ENCODE measurements at regions not wholly inside any gene's neighbourhood (a gene's known extent, or its start where the extent isn't known, plus 50 kb on each side); places are given as distances from the start of the nearest gene placed in this dataset.
A peak's percentile ranks its signal among the peaks of the same experiment; 100 is the strongest.
"Not testable (repeated sequence)": the region's sequence is repeated elsewhere in the genome, so short reads cannot be mapped to it uniquely, and the experiment has no call there.

- no peak for DNase-seq
Measured at GRCh38 chr14:106109337-106109736, 583.0 kb downstream of the TMEM121 start.

GRCh38 chr14:106115401-106115800 lies 589.0 kb downstream of the TMEM121 start:
- no peak for DNase-seq

- DNase-seq = peak; percentile 41
Measured at GRCh38 chr14:106116339-106116930, 590.1 kb downstream of the TMEM121 start.

GRCh38 chr14:106120101-106120500 lies 593.7 kb downstream of the TMEM121 start:
- no peak for DNase-seq

GRCh38 chr14:106129274-106129673 lies 602.9 kb downstream of the TMEM121 start:
- DNase-seq = peak; percentile 37

- DNase-seq = not testable (repeated sequence)
Measured at GRCh38 chr14:106129904-106130661, 603.7 kb downstream of the TMEM121 start.

GRCh38 chr14:106133126-106133525 lies 606.7 kb downstream of the TMEM121 start:
- DNase-seq = not testable (repeated sequence)

GRCh38 chr14:106134886-106135285 lies 608.5 kb downstream of the TMEM121 start:
- no peak for DNase-seq

- DNase-seq = no peak
Measured at GRCh38 chr14:106141242-106142220, 615.1 kb downstream of the TMEM121 start.

GRCh38 chr14:106145731-106146130 lies 619.3 kb downstream of the TMEM121 start:
- DNase-seq = not testable (repeated sequence)

- peak; percentile 87 for DNase-seq
Measured at GRCh38 chr14:106153362-106153955, 627.1 kb downstream of the TMEM121 start.

- DNase-seq = no peak
Measured at GRCh38 chr14:106163316-106163715, 636.9 kb downstream of the TMEM121 start.

- not testable (repeated sequence) for DNase-seq
Measured at GRCh38 chr14:106163812-106164211, 637.4 kb downstream of the TMEM121 start.

- DNase-seq = no peak
Measured at GRCh38 chr14:106166232-106166631, 639.8 kb downstream of the TMEM121 start.

GRCh38 chr14:106166650-106167204 lies 640.3 kb downstream of the TMEM121 start:
- no peak for DNase-seq

- peak; percentile 51 for DNase-seq
Measured at GRCh38 chr14:106170163-106170658, 643.8 kb downstream of the TMEM121 start.

- peak; percentile 63 for DNase-seq
Measured at GRCh38 chr14:106174206-106174605, 647.8 kb downstream of the TMEM121 start.

- not testable (repeated sequence) for DNase-seq
Measured at GRCh38 chr14:106177266-106178246, 651.2 kb downstream of the TMEM121 start.

GRCh38 chr14:106179761-106180160 lies 653.4 kb downstream of the TMEM121 start:
- DNase-seq = no peak

- peak; percentile 56 for DNase-seq
Measured at GRCh38 chr14:106184771-106185170, 658.4 kb downstream of the TMEM121 start.

Data from activated CD8-positive, alpha-beta memory T cell treated with anti-CD3 and anti-CD28 coated beads, Interleukin-2, amount 50 U/mL, for 4 hours (primary cell).